CD14-positive monocyte (primary cell): ENCODE measurements at regions not wholly inside any gene's neighbourhood (a gene's known extent, or its start where the extent isn't known, plus 50 kb on each side); places are given as distances from the start of the nearest gene placed in this dataset.

Experiments
- DNase-seq, 3 donors: peaks; one replicate each; pipeline ENCODE4 v3.0.0-alpha.2; 2011 to 2022
- H2AFZ ChIP-seq: 2 replicates; pipeline ENCODE4 v1.6.0; 2012; ENCODE audit warnings: mild to moderate bottlenecking, low read depth, low read length, inconsistent platforms; ENCODE audit not compliant: insufficient read depth, poor library complexity, severe bottlenecking
- H3K27ac ChIP-seq, 2 donors: 1 replicate in 1 of 2; 2 replicates in 1 of 2; pipeline ENCODE4 v1.5.1; 2012 to 2013; ENCODE audit warnings: low read length in 2 of 2, control low read depth in 1 of 2, inconsistent platforms in 1 of 2, low read depth in 1 of 2, mild to moderate bottlenecking in 1 of 2
- H3K27me3 ChIP-seq, 2 donors: one replicate each; pipeline versions ENCODE4 v1.6.0 to v1.6.1; 2011 to 2013; ENCODE audit warnings: low read length in 2 of 2; ENCODE audit not compliant: control insufficient read depth in 2 of 2, insufficient read depth in 2 of 2
- H3K36me3 ChIP-seq, 2 donors: replicated peaks in 1 of 2; 1 replicate in 1 of 2; 2 replicates in 1 of 2; pipeline versions ENCODE4 v1.5.1 to v1.6.1; 2012 to 2013; ENCODE audit warnings: low read length in 2 of 2, control low read depth in 1 of 2, inconsistent platforms in 1 of 2, mild to moderate bottlenecking in 1 of 2; ENCODE audit not compliant: insufficient read depth in 2 of 2, control insufficient read depth in 1 of 2
- H3K4me1 ChIP-seq, 2 donors: 1 replicate in 1 of 2; 2 replicates in 1 of 2; pipeline versions ENCODE4 v1.5.1 to v1.6.1; 2012 to 2013; ENCODE audit warnings: low read length in 2 of 2, control low read depth in 1 of 2, inconsistent platforms in 1 of 2, mild to moderate bottlenecking in 1 of 2, moderate library complexity in 1 of 2; ENCODE audit not compliant: insufficient read depth in 2 of 2, control insufficient read depth in 1 of 2
- H3K4me2 ChIP-seq: replicated peaks from 2 replicates; pipeline ENCODE3; 2012; ENCODE audit warnings: low read length, moderate library complexity, mild to moderate bottlenecking; ENCODE audit not compliant: poor library complexity, severe bottlenecking; ENCODE audit errors: extremely low read depth
- H3K4me3 ChIP-seq, 3 experiments: fragments of 200-600 bp in 1 of 3; sonication (generic) in 1 of 3; replicated peaks in 1 of 3; 1 replicate in 2 of 3; 2 replicates in 1 of 3; pipeline ENCODE4 v1.5.1; 2011 to 2013; ENCODE audit warnings: low read length in 3 of 3, mild to moderate bottlenecking in 3 of 3, control low read depth in 2 of 3, low read depth in 2 of 3, inconsistent platforms in 1 of 3, moderate library complexity in 1 of 3
- H3K79me2 ChIP-seq: 2 replicates; pipeline ENCODE4 v1.6.0; 2012; ENCODE audit warnings: mild to moderate bottlenecking, control low read depth, inconsistent platforms, low read length, moderate library complexity; ENCODE audit not compliant: insufficient read depth
- H3K9ac ChIP-seq: 2 replicates; pipeline ENCODE4 v1.6.0; 2017; ENCODE audit warnings: low read length, mild to moderate bottlenecking; ENCODE audit not compliant: insufficient read depth, poor library complexity, severe bottlenecking
- H3K9me3 ChIP-seq, 2 donors: replicated peaks in 1 of 2; 1 replicate in 1 of 2; 2 replicates in 1 of 2; pipeline versions ENCODE4 v1.5.1 to v1.6.1; 2012 to 2013; ENCODE audit warnings: low read length in 2 of 2, control low read depth in 1 of 2; ENCODE audit not compliant: control insufficient read depth in 1 of 2, insufficient read depth in 1 of 2
- H4K20me1 ChIP-seq: 2 replicates; pipeline ENCODE4 v1.6.0; 2012; ENCODE audit warnings: mild to moderate bottlenecking, low read length, control low read depth, moderate library complexity; ENCODE audit not compliant: insufficient read depth
- H3K27ac Mint-ChIP-seq, 7 donors: one replicate each; pipeline ENCODE4 v1.8.0; 2020; ENCODE audit warnings: mild to moderate bottlenecking in 7 of 7, mixed read lengths in 7 of 7, moderate library complexity in 6 of 7, inconsistent platforms in 2 of 7
- H3K27me3 Mint-ChIP-seq, 3 donors: one replicate each; pipeline ENCODE4 v1.8.0; 2021 to 2022; ENCODE audit warnings: low read depth in 3 of 3, mild to moderate bottlenecking in 3 of 3, mixed read lengths in 3 of 3, moderate library complexity in 3 of 3, inconsistent platforms in 1 of 3
- H3K36me3 Mint-ChIP-seq, 2 donors: one replicate each; pipeline ENCODE4 v1.8.0; 2020; ENCODE audit warnings: mixed read lengths in 2 of 2, inconsistent platforms in 1 of 2, mild to moderate bottlenecking in 1 of 2
- H3K4me1 Mint-ChIP-seq: one replicate; pipeline ENCODE4 v1.8.0; 2020; ENCODE audit warnings: mild to moderate bottlenecking, mixed read lengths
- H3K4me3 Mint-ChIP-seq, 2 donors: one replicate each; pipeline ENCODE4 v1.8.0; 2020; ENCODE audit warnings: mild to moderate bottlenecking in 2 of 2, mixed read lengths in 2 of 2, moderate library complexity in 1 of 2
- H3K9me3 Mint-ChIP-seq, 7 donors: one replicate each; pipeline ENCODE4 v1.8.0; 2020 to 2022; ENCODE audit warnings: mixed read lengths in 7 of 7, mild to moderate bottlenecking in 6 of 7, moderate library complexity in 6 of 7, inconsistent platforms in 2 of 7
- WGBS: methylation state at CpG from one replicate; pipeline ENCODE4 v1.1.5; 2013; ENCODE audit warnings: missing lambda C conversion rate; ENCODE audit not compliant: insufficient coverage; 5-methylcytosine and 5-hydroxymethylcytosine counted together
- intact Hi-C, 2 donors: fragments of 100-400 bp; cut with micrococcal nuclease; formaldehyde crosslinking; loops; one replicate each; pipeline versions ENCODE4 v1.15.0 to v1.15.1; 2023
- TF ChIP-seq, protein P1 (sequence below): fragments of 200-600 bp; IDR thresholded peaks from one replicate; pipeline ENCODE4 v1.8.0; 2022; ENCODE audit warnings: antibody characterized with exemption, mild to moderate bottlenecking

DNA sequence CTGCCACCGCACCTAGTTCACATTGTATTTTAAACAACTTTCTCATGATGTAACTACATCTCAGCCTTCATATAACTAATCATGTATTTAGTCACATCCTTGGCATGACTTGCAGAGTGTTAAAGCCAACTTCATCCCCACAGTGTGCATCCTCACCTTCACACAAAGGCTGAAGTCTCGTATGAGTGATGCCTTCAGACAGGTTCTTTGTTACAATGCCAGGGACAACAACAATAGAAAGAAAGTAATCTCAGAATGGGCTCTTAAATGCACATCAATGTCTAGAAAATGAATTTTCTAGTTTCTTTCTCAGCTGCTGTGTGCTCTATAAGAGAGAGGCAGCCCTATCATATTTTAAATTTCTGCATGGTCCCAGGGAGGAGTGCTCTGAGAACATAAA, 221.3 kb downstream of the DIO2 start:
- Histone ChIP-seq H3K36me3 (no peaks in the 10 kb centered on the region), H3K27ac (no peak overlapping the region), H3K4me2 (no peak overlapping the region), H3K4me3 (no peak overlapping the region), H3K4me1 (no peaks in the 10 kb centered on the region), H3K9me3 (peaks cover 0 to 4% of the 10 kb centered on the region in 2 donors), H2AFZ (no peak overlapping the region), H3K27me3 (no peaks in the 10 kb centered on the region), H3K79me2 (no peaks in the 10 kb centered on the region), H4K20me1 (no peaks in the 10 kb centered on the region), H3K9ac (no peak overlapping the region)
- H3K9me3 Mint-ChIP-seq, result peaks cover 0 to 6% (median 2%) of the 10 kb centered on the region in 7 donors
- intact Hi-C loops, result no loop called here
- H3K4me1 Mint-ChIP-seq, result no peaks in the 10 kb centered on the region
- TF ChIP-seq, protein P1, sequence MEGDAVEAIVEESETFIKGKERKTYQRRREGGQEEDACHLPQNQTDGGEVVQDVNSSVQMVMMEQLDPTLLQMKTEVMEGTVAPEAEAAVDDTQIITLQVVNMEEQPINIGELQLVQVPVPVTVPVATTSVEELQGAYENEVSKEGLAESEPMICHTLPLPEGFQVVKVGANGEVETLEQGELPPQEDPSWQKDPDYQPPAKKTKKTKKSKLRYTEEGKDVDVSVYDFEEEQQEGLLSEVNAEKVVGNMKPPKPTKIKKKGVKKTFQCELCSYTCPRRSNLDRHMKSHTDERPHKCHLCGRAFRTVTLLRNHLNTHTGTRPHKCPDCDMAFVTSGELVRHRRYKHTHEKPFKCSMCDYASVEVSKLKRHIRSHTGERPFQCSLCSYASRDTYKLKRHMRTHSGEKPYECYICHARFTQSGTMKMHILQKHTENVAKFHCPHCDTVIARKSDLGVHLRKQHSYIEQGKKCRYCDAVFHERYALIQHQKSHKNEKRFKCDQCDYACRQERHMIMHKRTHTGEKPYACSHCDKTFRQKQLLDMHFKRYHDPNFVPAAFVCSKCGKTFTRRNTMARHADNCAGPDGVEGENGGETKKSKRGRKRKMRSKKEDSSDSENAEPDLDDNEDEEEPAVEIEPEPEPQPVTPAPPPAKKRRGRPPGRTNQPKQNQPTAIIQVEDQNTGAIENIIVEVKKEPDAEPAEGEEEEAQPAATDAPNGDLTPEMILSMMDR, result no peak
- DNase-seq, result no peak
- no peak overlapping the region for H3K4me3 Mint-ChIP-seq
- no peak overlapping the region for H3K27ac Mint-ChIP-seq
- 86% methylated on average over 1 of the region's 2 CpGs for WGBS
- no peaks in the 10 kb centered on the region for H3K27me3 Mint-ChIP-seq
- H3K36me3 Mint-ChIP-seq, result no peaks in the 10 kb centered on the region

- no peak overlapping the region for H3K4me3 Mint-ChIP-seq
- peaks cover 0 to 2% (median 0%) of the 10 kb centered on the region in 3 donors for H3K27me3 Mint-ChIP-seq
- Histone ChIP-seq H4K20me1 (no peaks in the 10 kb centered on the region), H2AFZ (no peak overlapping the region), H3K4me1 (no peaks in the 10 kb centered on the region), H3K27ac (no peak overlapping the region), H3K36me3 (no peaks in the 10 kb centered on the region), H3K4me3 (no peak overlapping the region), H3K79me2 (no peaks in the 10 kb centered on the region), H3K9ac (no peak overlapping the region), H3K9me3 (peaks cover 0 to 4% of the 10 kb centered on the region in 2 donors), H3K4me2 (no peak overlapping the region), H3K27me3 (no peaks in the 10 kb centered on the region)
- no peaks in the 10 kb centered on the region for H3K4me1 Mint-ChIP-seq
- TF ChIP-seq, protein P1, result no peak
- peaks cover 0 to 7% (median 2%) of the 10 kb centered on the region in 7 donors for H3K9me3 Mint-ChIP-seq
- intact Hi-C loops, result no loop called here
- no peaks in the 10 kb centered on the region for H3K36me3 Mint-ChIP-seq
- DNase-seq, result no peak
- no CpG with 5 or more reads among the region's 1 CpG for WGBS
- no peak overlapping the region for H3K27ac Mint-ChIP-seq
Measured at GRCh38 chr14:79986251-79986650, 225.1 kb downstream of the DIO2 start.
